ENCODE measurements at regions not wholly inside any gene's neighbourhood (a gene's known extent, or its start where the extent isn't known, plus 50 kb on each side); places are given as distances from the start of the nearest gene placed in this dataset.
"Not testable (repeated sequence)": the region's sequence is repeated elsewhere in the genome, so short reads cannot be mapped to it uniquely, and the experiment has no call there.

DNA sequence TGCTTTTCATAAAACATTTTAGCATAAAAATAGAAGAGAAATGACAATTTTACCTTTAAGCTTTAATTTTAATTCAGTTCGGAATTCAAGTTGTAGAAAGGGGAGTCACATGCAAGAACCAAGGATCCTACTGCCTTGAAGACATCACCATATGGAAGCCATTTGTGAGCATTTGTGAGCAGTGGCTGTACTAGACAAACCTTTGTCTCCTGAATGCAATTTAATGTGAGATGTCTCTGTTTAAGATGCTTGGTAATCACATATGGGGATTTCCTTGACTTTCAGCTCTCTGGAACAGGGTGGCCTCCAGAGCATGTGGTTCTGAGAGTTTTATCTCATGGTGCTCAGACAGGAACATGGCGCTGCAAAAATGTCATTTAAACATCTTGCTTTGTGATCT lies 421.8 kb downstream of the NYAP2 start:
- Mint-ChIP-seq H3K27ac (peak overlapping the region in 1 of 3 experiments; percentile 31), H3K4me3 (no peak overlapping the region), H3K27me3 (ENCODE audit: low read depth) (no peaks in the 10 kb centered on the region), H3K9me3 (peaks cover 10% of the 10 kb centered on the region), H3K36me3 (ENCODE audit: low read depth) (no peaks in the 10 kb centered on the region), H3K4me1 (peaks cover 18% of the 10 kb centered on the region)
- TF ChIP-seq, protein P1, sequence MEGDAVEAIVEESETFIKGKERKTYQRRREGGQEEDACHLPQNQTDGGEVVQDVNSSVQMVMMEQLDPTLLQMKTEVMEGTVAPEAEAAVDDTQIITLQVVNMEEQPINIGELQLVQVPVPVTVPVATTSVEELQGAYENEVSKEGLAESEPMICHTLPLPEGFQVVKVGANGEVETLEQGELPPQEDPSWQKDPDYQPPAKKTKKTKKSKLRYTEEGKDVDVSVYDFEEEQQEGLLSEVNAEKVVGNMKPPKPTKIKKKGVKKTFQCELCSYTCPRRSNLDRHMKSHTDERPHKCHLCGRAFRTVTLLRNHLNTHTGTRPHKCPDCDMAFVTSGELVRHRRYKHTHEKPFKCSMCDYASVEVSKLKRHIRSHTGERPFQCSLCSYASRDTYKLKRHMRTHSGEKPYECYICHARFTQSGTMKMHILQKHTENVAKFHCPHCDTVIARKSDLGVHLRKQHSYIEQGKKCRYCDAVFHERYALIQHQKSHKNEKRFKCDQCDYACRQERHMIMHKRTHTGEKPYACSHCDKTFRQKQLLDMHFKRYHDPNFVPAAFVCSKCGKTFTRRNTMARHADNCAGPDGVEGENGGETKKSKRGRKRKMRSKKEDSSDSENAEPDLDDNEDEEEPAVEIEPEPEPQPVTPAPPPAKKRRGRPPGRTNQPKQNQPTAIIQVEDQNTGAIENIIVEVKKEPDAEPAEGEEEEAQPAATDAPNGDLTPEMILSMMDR (IDR thresholded peaks at IDR 0.05; ENCODE audit: unreplicated experiment in 3 of 3), result no peak

DNA sequence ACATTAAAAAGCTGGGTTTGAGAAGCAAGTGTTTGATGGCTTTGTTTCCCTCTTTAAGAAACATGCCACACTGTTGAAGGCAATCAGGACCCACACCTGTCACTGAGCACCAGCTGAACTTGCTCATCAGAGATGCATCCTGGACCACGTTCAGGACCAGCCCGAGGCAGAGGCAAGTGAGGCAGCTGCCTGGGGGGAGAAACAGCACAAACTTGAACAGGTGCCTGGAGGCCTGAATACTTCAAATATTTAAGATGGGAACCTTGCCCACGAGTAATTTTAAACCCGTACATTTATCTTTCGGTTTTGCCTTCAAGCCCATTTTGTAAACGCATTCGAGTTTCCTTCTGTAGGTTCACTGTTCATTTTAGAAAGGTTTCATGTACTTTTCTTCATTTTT lies 421.3 kb downstream of the NYAP2 start:
- H3K27ac Mint-ChIP-seq, result peak overlapping the region in 1 of 3 experiments; percentile 31
- TF ChIP-seq, protein P1 (IDR thresholded peaks at IDR 0.05; ENCODE audit: unreplicated experiment in 3 of 3), result no peak
- peaks cover 18% of the 10 kb centered on the region for H3K4me1 Mint-ChIP-seq
- peaks cover 5% of the 10 kb centered on the region for H3K9me3 Mint-ChIP-seq
- H3K36me3 Mint-ChIP-seq (ENCODE audit: low read depth), result no peaks in the 10 kb centered on the region
- H3K4me3 Mint-ChIP-seq, result no peak overlapping the region
- H3K27me3 Mint-ChIP-seq (ENCODE audit: low read depth), result no peaks in the 10 kb centered on the region

DNA sequence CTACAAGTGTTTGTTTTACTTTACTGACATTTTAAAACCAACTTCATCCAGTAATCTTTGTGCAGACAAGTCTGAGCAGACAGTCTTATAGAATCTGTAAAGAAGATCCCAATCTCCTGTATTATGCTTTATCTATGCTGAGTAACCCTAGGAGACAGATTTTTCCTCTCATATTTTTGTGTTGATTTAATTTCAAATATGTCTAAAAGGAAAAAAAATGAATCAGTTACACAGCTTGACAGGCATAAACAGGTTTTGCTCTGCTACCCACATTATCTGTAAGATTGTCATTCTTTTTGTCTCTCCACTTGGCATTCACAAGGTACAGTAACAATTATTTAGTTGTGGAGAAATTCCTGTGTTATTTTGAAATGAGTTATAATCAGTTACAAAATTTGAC lies 415.0 kb downstream of the NYAP2 start:
- TF ChIP-seq, protein P1 (IDR thresholded peaks at IDR 0.05; ENCODE audit: unreplicated experiment in 3 of 3), result no peak
- Mint-ChIP-seq H3K4me1 (peaks cover 8% of the 10 kb centered on the region), H3K9me3 (no peaks in the 10 kb centered on the region), H3K4me3 (no peak overlapping the region), H3K27me3 (ENCODE audit: low read depth) (peaks cover 4% of the 10 kb centered on the region), H3K27ac (no peak overlapping the region), H3K36me3 (ENCODE audit: low read depth) (no peaks in the 10 kb centered on the region)

DNA sequence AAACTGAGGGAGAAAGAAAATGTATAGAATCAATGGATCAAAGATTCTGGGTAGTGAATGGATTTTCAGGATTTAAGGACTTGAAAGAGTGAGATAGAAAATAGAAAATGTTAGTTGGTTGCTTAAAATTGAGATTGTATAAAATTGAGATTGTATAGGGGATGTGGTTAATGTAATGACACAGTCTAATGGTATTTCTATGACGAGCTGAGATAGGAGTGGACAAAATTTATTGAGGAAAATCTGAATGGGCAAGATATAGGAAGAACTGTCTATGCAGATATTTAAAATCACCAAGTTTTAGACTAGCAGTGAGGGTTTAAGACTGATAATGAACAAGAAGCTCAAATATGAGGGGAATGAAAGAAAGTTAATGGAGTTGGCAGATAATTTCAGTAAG lies 406.6 kb downstream of the NYAP2 start:
- peaks cover under 1% of the 10 kb centered on the region for H3K27me3 Mint-ChIP-seq (ENCODE audit: low read depth)
- no peaks in the 10 kb centered on the region for H3K36me3 Mint-ChIP-seq (ENCODE audit: low read depth)
- H3K27ac Mint-ChIP-seq, result no peak overlapping the region
- H3K4me1 Mint-ChIP-seq, result no peaks in the 10 kb centered on the region
- TF ChIP-seq, protein P1 (IDR thresholded peaks at IDR 0.05; ENCODE audit: unreplicated experiment in 3 of 3), result no peak
- no peak overlapping the region for H3K4me3 Mint-ChIP-seq
- H3K9me3 Mint-ChIP-seq, result no peaks in the 10 kb centered on the region

DNA sequence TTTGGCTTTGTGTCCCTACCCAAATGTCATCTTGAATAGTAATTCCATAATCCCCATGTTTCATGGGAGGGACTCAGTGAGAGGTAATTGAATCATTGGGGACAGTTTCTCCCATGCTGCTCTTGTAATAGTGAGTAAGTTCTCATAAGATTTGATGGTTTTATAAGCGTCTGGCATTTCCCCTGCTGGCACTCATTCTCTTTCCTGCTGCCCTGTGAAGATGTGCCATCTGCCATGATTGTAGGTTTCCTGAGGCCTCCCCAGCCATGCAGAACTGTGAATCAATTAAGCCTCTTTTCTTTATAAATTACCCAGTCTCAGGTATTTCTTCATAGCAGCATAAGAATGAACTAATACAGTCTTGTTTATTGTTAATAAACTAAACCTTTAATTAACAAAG lies 402.6 kb downstream of the NYAP2 start:
- H3K4me3 Mint-ChIP-seq; H3K27ac Mint-ChIP-seq; H3K4me1 Mint-ChIP-seq; H3K36me3 Mint-ChIP-seq (ENCODE audit: low read depth); H3K27me3 Mint-ChIP-seq (ENCODE audit: low read depth); H3K9me3 Mint-ChIP-seq: not testable (repeated sequence)

DNA sequence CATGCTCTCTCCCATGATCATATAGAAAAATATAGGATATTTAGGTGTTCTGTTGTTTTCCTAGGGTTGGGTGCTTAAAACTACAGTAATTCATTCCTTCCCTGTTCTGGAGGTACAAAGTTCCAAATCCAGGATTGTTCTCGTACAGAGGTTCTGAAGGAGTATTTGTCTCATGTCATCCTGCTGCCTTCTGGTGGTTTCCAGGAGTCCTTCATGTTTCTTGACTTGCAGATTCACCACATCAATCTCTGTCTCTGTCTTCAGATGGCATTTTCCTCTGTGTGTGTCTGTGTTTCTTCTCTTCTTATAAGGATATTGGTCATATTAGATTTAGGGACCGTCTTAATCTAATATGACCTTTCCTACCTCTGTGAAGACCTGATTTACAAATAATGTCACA lies 397.9 kb downstream of the NYAP2 start:
- Mint-ChIP-seq H3K27me3 (ENCODE audit: low read depth) (peaks cover 3% of the 10 kb centered on the region), H3K27ac (no peak overlapping the region), H3K36me3 (ENCODE audit: low read depth) (no peaks in the 10 kb centered on the region), H3K4me3 (no peak overlapping the region), H3K4me1 (peaks cover 21% of the 10 kb centered on the region), H3K9me3 (no peaks in the 10 kb centered on the region)
- TF ChIP-seq, protein P1 (IDR thresholded peaks at IDR 0.05; ENCODE audit: unreplicated experiment in 3 of 3), result no peak

Data from nephron (organoid).